Upper lobe of left lung (tissue), 6 donors: ENCODE measurements at regions not wholly inside any gene's neighbourhood (a gene's known extent, or its start where the extent isn't known, plus 50 kb on each side); places are given as distances from the start of the nearest gene placed in this dataset.

Experiments
- ATAC-seq, 2 donors: fragments of 200-7000 bp; cut with Tn5 transposase; one replicate each; pipeline ENCODE4 v1.9.1; 2022; ENCODE audit warnings: mild to moderate bottlenecking in 2 of 2, moderate library complexity in 2 of 2; ENCODE audit not compliant: low FRiP score in 2 of 2
- DNase-seq, 2 donors: peaks; one replicate each; pipeline ENCODE4 v3.0.0-alpha.2; 2019 to 2020
- H3K27ac ChIP-seq, 4 donors: fragments of 200-600 bp; sonication (generic); one replicate each; pipeline ENCODE4 v1.5.1; 2016 to 2019
- H3K27me3 ChIP-seq, 4 donors: fragments of 200-600 bp; sonication (generic); one replicate each; pipeline ENCODE4 v1.5.1; 2017 to 2019
- H3K36me3 ChIP-seq, 4 donors: fragments of 200-600 bp; sonication (generic); one replicate each; pipeline ENCODE4 v1.5.1; 2016 to 2019
- H3K4me1 ChIP-seq, 4 donors: fragments of 200-600 bp; sonication (generic); one replicate each; pipeline ENCODE4 v1.5.1; 2018 to 2019
- H3K4me3 ChIP-seq, 4 donors: fragments of 200-600 bp; sonication (generic); one replicate each; pipeline ENCODE4 v1.5.1; 2017 to 2019; ENCODE audit warnings: mild to moderate bottlenecking in 2 of 4, moderate library complexity in 1 of 4
- H3K9me3 ChIP-seq, 4 donors: fragments of 200-600 bp; sonication (generic); one replicate each; pipeline ENCODE4 v1.5.1; 2018 to 2019
- CTCF ChIP-seq, 6 experiments: fragments of 450-650 bp in 4 of 6; fragments of 200-600 bp in 2 of 6; sonication (generic) in 2 of 6; IDR thresholded peaks; one replicate each; pipeline ENCODE4 v1.5.1; 2016 to 2019; ENCODE audit warnings: antibody characterized with exemption in 6 of 6
- EP300 ChIP-seq, 4 donors: sonication (generic); formaldehyde crosslinking; IDR thresholded peaks; one replicate each; pipeline ENCODE4 v1.5.1; 2017; ENCODE audit warnings: antibody characterized with exemption in 4 of 4, control low read depth in 2 of 4
- POLR2A ChIP-seq, 4 donors: fragments of 450-650 bp; IDR thresholded peaks; one replicate each; pipeline ENCODE4 v1.5.1; 2016 to 2017; ENCODE audit warnings: antibody characterized with exemption in 4 of 4, mild to moderate bottlenecking in 2 of 4
- POLR2AphosphoS5 ChIP-seq, 2 donors: sonication (generic); formaldehyde crosslinking; IDR thresholded peaks; one replicate each; pipeline ENCODE4 v1.5.1; 2017; ENCODE audit warnings: antibody characterized with exemption in 2 of 2
- WGBS, 2 donors: methylation state at CpG; one replicate each; pipeline ENCODE4 v1.1.5; 2017 to 2018; 5-methylcytosine and 5-hydroxymethylcytosine counted together
- donor health status: DM: no; HTN: no; CAD: no; lungs with moderate emphysema.
- donor health status: DM: no; HTN: yes; CAD: no; lungs with severe emphysema.

- DNase-seq = no peak
Observed at GRCh38 chr6:55963301-55963700, 87.9 kb upstream of the BMP5 start.

GRCh38 chr6:55960344-55960743 lies 85.0 kb upstream of the BMP5 start:
- DNase-seq (no peak), ATAC-seq (no peak)
- 78 to 85% methylated on average over 3 of the region's 3 CpGs for WGBS, 2 donors
- H3K27ac ChIP-seq = no peak overlapping the region
- no peaks in the 10 kb centered on the region for H3K9me3 ChIP-seq
- H3K27me3 ChIP-seq = no peaks in the 10 kb centered on the region
- no peak overlapping the region for H3K4me3 ChIP-seq
- TF ChIP-seq POLR2A (IDR thresholded peaks at IDR 0.05) (no peak), CTCF (IDR thresholded peaks at IDR 0.05) (no peak), POLR2AphosphoS5 (IDR thresholded peaks at IDR 0.05) (no peak), EP300 (IDR thresholded peaks at IDR 0.05) (no peak)
- H3K4me1 ChIP-seq = no peaks in the 10 kb centered on the region
- no peaks in the 10 kb centered on the region for H3K36me3 ChIP-seq

More at GRCh38 chr6:55963301-55963700, 87.9 kb upstream of the BMP5 start:
- no peak overlapping the region for H3K4me3 ChIP-seq
- 56 to 71% methylated on average over 3 of the region's 3 CpGs for WGBS, 2 donors
- no peak overlapping the region for H3K27ac ChIP-seq
- H3K27me3 ChIP-seq = no peaks in the 10 kb centered on the region
- no peaks in the 10 kb centered on the region for H3K9me3 ChIP-seq
- TF ChIP-seq POLR2A (IDR thresholded peaks at IDR 0.05) (no peak), CTCF (IDR thresholded peaks at IDR 0.05) (no peak), EP300 (IDR thresholded peaks at IDR 0.05) (no peak), POLR2AphosphoS5 (IDR thresholded peaks at IDR 0.05) (no peak)
- ATAC-seq = no peak
- no peaks in the 10 kb centered on the region for H3K36me3 ChIP-seq
- no peaks in the 10 kb centered on the region for H3K4me1 ChIP-seq

GRCh38 chr6:55958790-55959189 lies 83.4 kb upstream of the BMP5 start:
- H3K4me1 ChIP-seq = no peaks in the 10 kb centered on the region
- no peak overlapping the region for H3K27ac ChIP-seq
- TF ChIP-seq POLR2A (IDR thresholded peaks at IDR 0.05) (no peak), CTCF (IDR thresholded peaks at IDR 0.05) (no peak)
- H3K9me3 ChIP-seq = no peaks in the 10 kb centered on the region
- no peaks in the 10 kb centered on the region for H3K36me3 ChIP-seq
- no peaks in the 10 kb centered on the region for H3K27me3 ChIP-seq
- WGBS, 2 donors = 85 to 95% methylated on average over 1 of the region's 1 CpG
- ATAC-seq (no peak), DNase-seq (no peak)
- no peak overlapping the region for H3K4me3 ChIP-seq

GRCh38 chr6:55957961-55958422 lies 82.6 kb upstream of the BMP5 start:
- Histone ChIP-seq H3K4me3 (no peak overlapping the region), H3K27me3 (no peaks in the 10 kb centered on the region), H3K27ac (no peak overlapping the region), H3K4me1 (no peaks in the 10 kb centered on the region), H3K36me3 (no peaks in the 10 kb centered on the region), H3K9me3 (no peaks in the 10 kb centered on the region)
- WGBS, 2 donors = 53 to 59% methylated on average over 2 of the region's 2 CpGs
- TF ChIP-seq POLR2A (IDR thresholded peaks at IDR 0.05) = no peak
- no peak for TF ChIP-seq EP300 (IDR thresholded peaks at IDR 0.05)
- TF ChIP-seq CTCF (IDR thresholded peaks at IDR 0.05) = no peak
- no peak for TF ChIP-seq POLR2AphosphoS5 (IDR thresholded peaks at IDR 0.05)
- ATAC-seq (no peak), DNase-seq (no peak)

GRCh38 chr6:55955684-55956083 lies 80.3 kb upstream of the BMP5 start:
- ATAC-seq (no peak), DNase-seq (no peak)
- Histone ChIP-seq H3K4me3 (no peak overlapping the region), H3K9me3 (no peaks in the 10 kb centered on the region), H3K27ac (no peak overlapping the region), H3K4me1 (no peaks in the 10 kb centered on the region), H3K27me3 (no peaks in the 10 kb centered on the region), H3K36me3 (no peaks in the 10 kb centered on the region)
- no peak for TF ChIP-seq EP300 (IDR thresholded peaks at IDR 0.05)
- TF ChIP-seq POLR2A (IDR thresholded peaks at IDR 0.05) = no peak
- no peak for TF ChIP-seq POLR2AphosphoS5 (IDR thresholded peaks at IDR 0.05)
- no peak for TF ChIP-seq CTCF (IDR thresholded peaks at IDR 0.05)
- whole genome bisulfite sequencing, 2 donors = 61 to 62% methylated on average over 1 of the region's 1 CpG
